DOHH2 (cell line): ENCODE measurements at regions not wholly inside any gene's neighbourhood (a gene's known extent, or its start where the extent isn't known, plus 50 kb on each side); places are given as distances from the start of the nearest gene placed in this dataset.

Experiments used
- H3F3A ChIP-seq: fragments of 200-600 bp; sonication (generic), shearing (Covaris generic); 2 replicates; pipeline ENCODE4 v1.6.0; 2016; ENCODE audit warnings: antibody characterized with exemption, mild to moderate bottlenecking; ENCODE audit not compliant: control insufficient read depth, insufficient read depth
- H3K27ac ChIP-seq: fragments of 200-600 bp; sonication (generic); 2 replicates; pipeline ENCODE4 v1.5.1; 2014; ENCODE audit warnings: low read depth, mild to moderate bottlenecking, low read length, moderate library complexity
- H3K27me3 ChIP-seq: fragments of 200-600 bp; sonication (generic); 2 replicates; pipeline ENCODE4 v1.6.1; 2014; ENCODE audit warnings: mild to moderate bottlenecking, low read length, mixed read lengths; ENCODE audit not compliant: control insufficient read depth
- H3K36me3 ChIP-seq: fragments of 200-600 bp; sonication (generic); 2 replicates; pipeline ENCODE4 v1.6.1; 2014; ENCODE audit warnings: mild to moderate bottlenecking, low read length, moderate library complexity, mixed read lengths; ENCODE audit not compliant: control insufficient read depth
- H3K4me1 ChIP-seq: fragments of 200-600 bp; sonication (generic); 2 replicates; pipeline ENCODE4 v1.6.1; 2014; ENCODE audit warnings: mild to moderate bottlenecking, low read length, mixed read lengths; ENCODE audit not compliant: control insufficient read depth
- H3K4me2 ChIP-seq: fragments of 200-600 bp; sonication (generic); 2 replicates; pipeline ENCODE4 v1.6.0; 2014; ENCODE audit warnings: mild to moderate bottlenecking, low read length, moderate library complexity
- H3K4me3 ChIP-seq: fragments of 200-600 bp; sonication (generic); 2 replicates; pipeline ENCODE4 v1.5.1; 2014; ENCODE audit warnings: mild to moderate bottlenecking, low read length, mixed read lengths
- H3K79me2 ChIP-seq: fragments of 200-600 bp; sonication (generic); 2 replicates; pipeline ENCODE4 v1.6.1; 2014; ENCODE audit warnings: mild to moderate bottlenecking, low read length, mixed read lengths; ENCODE audit not compliant: control insufficient read depth
- H3K9me2 ChIP-seq: fragments of 200-600 bp; sonication (generic); replicated peaks from 2 replicates; pipeline ENCODE4 v1.6.1; 2014; ENCODE audit warnings: mild to moderate bottlenecking, low read length, mixed read lengths; ENCODE audit not compliant: control insufficient read depth
- H3K9me3 ChIP-seq: fragments of 200-600 bp; sonication (generic); 2 replicates; pipeline ENCODE4 v1.6.1; 2014; ENCODE audit warnings: antibody characterized with exemption, low read length, mixed read lengths; ENCODE audit not compliant: control insufficient read depth, insufficient read depth
- H4K20me1 ChIP-seq: fragments of 200-600 bp; sonication (generic); 2 replicates; pipeline ENCODE4 v1.6.0; 2014; ENCODE audit warnings: low read depth, mild to moderate bottlenecking, antibody characterized with exemption, low read length, moderate library complexity; ENCODE audit not compliant: control insufficient read depth, insufficient read depth
- CTCF ChIP-seq: fragments of 200-600 bp; sonication (generic); IDR thresholded peaks from one replicate; pipeline ENCODE4 v1.5.1; 2014; ENCODE audit warnings: antibody characterized with exemption, mild to moderate bottlenecking, low read depth, low read length; ENCODE audit not compliant: poor library complexity, severe bottlenecking
- EZH2phosphoT487 ChIP-seq: fragments of 200-600 bp; sonication (generic); IDR thresholded peaks from 2 replicates; pipeline ENCODE4 v1.6.1; 2017; ENCODE audit warnings: borderline replicate concordance, mild to moderate bottlenecking, antibody characterized with exemption, low read length, moderate library complexity, mixed read lengths

- Histone ChIP-seq H3K4me2 (no peak overlapping the region), H3K36me3 (no peaks in the 10 kb centered on the region), H4K20me1 (no peaks in the 10 kb centered on the region), H3K4me1 (no peaks in the 10 kb centered on the region), H3K27me3 (no peaks in the 10 kb centered on the region), H3K9me3 (no peaks in the 10 kb centered on the region), H3K4me3 (no peak overlapping the region), H3K79me2 (no peaks in the 10 kb centered on the region), H3K27ac (no peak overlapping the region), H3F3A (no peaks in the 10 kb centered on the region), H3K9me2 (no peaks in the 10 kb centered on the region)
- TF ChIP-seq EZH2phosphoT487 (no peak), CTCF (no peak)
Measured at GRCh38 chr2:49241991-49242390, 87.7 kb upstream of the FSHR start.

GRCh38 chr2:49241501-49241900 lies 87.2 kb upstream of the FSHR start:
- H3K4me3 ChIP-seq, result no peak overlapping the region
- no peak overlapping the region for H3K4me2 ChIP-seq
- H3K79me2 ChIP-seq, result no peaks in the 10 kb centered on the region
- H3K9me3 ChIP-seq, result no peaks in the 10 kb centered on the region
- no peak overlapping the region for H3K27ac ChIP-seq
- no peaks in the 10 kb centered on the region for H3K27me3 ChIP-seq
- no peaks in the 10 kb centered on the region for H3F3A ChIP-seq
- no peaks in the 10 kb centered on the region for H4K20me1 ChIP-seq
- H3K36me3 ChIP-seq, result no peaks in the 10 kb centered on the region
- H3K9me2 ChIP-seq, result no peaks in the 10 kb centered on the region
- H3K4me1 ChIP-seq, result no peaks in the 10 kb centered on the region
- no peak for TF ChIP-seq CTCF

GRCh38 chr2:49240608-49241007 lies 86.3 kb upstream of the FSHR start:
- Histone ChIP-seq H3K9me2 (no peaks in the 10 kb centered on the region), H3K27me3 (no peaks in the 10 kb centered on the region), H3K79me2 (no peaks in the 10 kb centered on the region), H3K4me2 (no peak overlapping the region), H3K4me1 (no peaks in the 10 kb centered on the region), H3K4me3 (no peak overlapping the region), H3K36me3 (no peaks in the 10 kb centered on the region), H3K27ac (no peak overlapping the region), H3K9me3 (no peaks in the 10 kb centered on the region), H3F3A (no peaks in the 10 kb centered on the region), H4K20me1 (no peaks in the 10 kb centered on the region)
- no peak for TF ChIP-seq EZH2phosphoT487
- no peak for TF ChIP-seq CTCF

- TF ChIP-seq EZH2phosphoT487 (no peak), CTCF (no peak)
- H3K79me2 ChIP-seq, result no peaks in the 10 kb centered on the region
- H3K27ac ChIP-seq, result no peak overlapping the region
- no peaks in the 10 kb centered on the region for H3K36me3 ChIP-seq
- H3K9me2 ChIP-seq, result no peaks in the 10 kb centered on the region
- no peak overlapping the region for H3K4me2 ChIP-seq
- no peaks in the 10 kb centered on the region for H4K20me1 ChIP-seq
- no peaks in the 10 kb centered on the region for H3F3A ChIP-seq
- 0 out of 2 replicates have a peak, but pooled peaks cover under 1% of the 10 kb centered on the region for H3K9me3 ChIP-seq
- H3K27me3 ChIP-seq, result no peaks in the 10 kb centered on the region
- no peaks in the 10 kb centered on the region for H3K4me1 ChIP-seq
- no peak overlapping the region for H3K4me3 ChIP-seq
Measured at GRCh38 chr2:49238604-49238960, 84.3 kb upstream of the FSHR start.
